Stomach (tissue), 8 donors: ENCODE measurements at regions not wholly inside any gene's neighbourhood (a gene's known extent, or its start where the extent isn't known, plus 50 kb on each side); places are given as distances from the start of the nearest gene placed in this dataset.

ENCODE experiments used
- DNase-seq, 2 donors: peaks; one replicate each; pipeline versions ENCODE4 v3.0.0 to v3.0.0-alpha.2; 2013 to 2019
- H3K27ac ChIP-seq, 5 donors: fragments of 200-600 bp in 4 of 5; sonication (generic) in 4 of 5; one replicate each; pipeline ENCODE4 v1.5.1; 2013 to 2019; ENCODE audit warnings: mild to moderate bottlenecking in 1 of 5, moderate library complexity in 1 of 5
- H3K27me3 ChIP-seq, 3 donors: fragments of 200-600 bp; sonication (generic); one replicate each; pipeline ENCODE4 v1.5.1; 2017 to 2019; ENCODE audit warnings: mixed run types in 1 of 3
- H3K36me3 ChIP-seq, 4 donors: fragments of 200-600 bp; sonication (generic); 1 replicate in 3 of 4; 2 replicates in 1 of 4; pipeline ENCODE4 v1.5.1; 2016 to 2019
- H3K4me1 ChIP-seq, 4 donors: fragments of 200-600 bp; sonication (generic); one replicate each; pipeline ENCODE4 v1.5.1; 2016 to 2019
- H3K4me3 ChIP-seq, 4 donors: fragments of 200-600 bp; sonication (generic) in 3 of 4; one replicate each; pipeline ENCODE4 v1.5.1; 2016 to 2019; ENCODE audit warnings: mild to moderate bottlenecking in 1 of 4
- H3K9me3 ChIP-seq, 4 donors: fragments of 200-600 bp; sonication (generic); one replicate each; pipeline ENCODE4 v1.5.1; 2016 to 2019
- CTCF ChIP-seq, 7 experiments: fragments of 450-650 bp in 4 of 7; fragments of 200-600 bp in 3 of 7; sonication (generic) in 3 of 7; IDR thresholded peaks; one replicate each; pipeline ENCODE4 v1.5.1; 2016 to 2019; ENCODE audit warnings: antibody characterized with exemption in 7 of 7, control low read depth in 2 of 7, mild to moderate bottlenecking in 1 of 7
- EP300 ChIP-seq: sonication (generic); formaldehyde crosslinking; IDR thresholded peaks from one replicate; pipeline ENCODE4 v1.6.1; 2017; ENCODE audit warnings: antibody characterized with exemption
- POLR2A ChIP-seq, 4 donors: fragments of 450-650 bp; IDR thresholded peaks; one replicate each; pipeline ENCODE4 v1.6.1; 2016; ENCODE audit warnings: antibody characterized with exemption in 4 of 4, control low read depth in 2 of 4, mild to moderate bottlenecking in 1 of 4, moderate library complexity in 1 of 4
- POLR2AphosphoS5 ChIP-seq, 3 donors: sonication (generic); formaldehyde crosslinking; IDR thresholded peaks; one replicate each; pipeline ENCODE4 v1.6.1; 2016; ENCODE audit warnings: antibody characterized with exemption in 3 of 3
- WGBS, 5 donors: extraction: QIAGEN DNeasy Blood & Tissue Kit in 3 of 5; methylation state at CpG; one replicate each; pipeline versions ENCODE4 v1.1.5 to v1.1.7; 2013 to 2018; 5-methylcytosine and 5-hydroxymethylcytosine counted together
- intact Hi-C: fragments of 100-400 bp; cut with DNase I; formaldehyde crosslinking; loops from one replicate; pipeline ENCODE4 v1.15.1; 2023; ENCODE audit warnings: low total_unique reads
- donor health status: healthy with polysubstance abuse.
- donor health status: Bipolar disorder and iron deficiency.
- donor health status: healthy.

DNA sequence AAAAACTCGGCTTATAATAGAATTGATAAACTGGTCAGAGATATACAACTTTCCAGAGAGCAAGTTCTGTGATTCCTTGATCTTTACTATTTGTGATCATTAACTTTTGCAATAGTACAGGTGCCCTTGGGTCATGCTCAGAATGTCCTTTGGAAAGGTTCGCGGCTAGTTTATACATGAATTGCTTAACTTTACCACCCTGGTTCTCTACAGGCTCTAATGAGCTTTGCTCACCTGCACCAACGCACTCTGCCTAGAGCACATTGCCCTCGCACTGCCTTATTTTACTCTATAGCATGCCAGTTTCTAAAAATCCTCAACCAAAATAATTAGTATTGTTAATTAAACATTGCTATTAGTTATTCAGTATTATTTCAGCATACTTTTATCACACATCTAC is 931.2 kb upstream of the KCND2 start:
- Histone ChIP-seq H3K9me3 (peaks cover 0 to 8% (median 0%) of the 10 kb centered on the region in 4 donors), H3K27me3 (no peaks in the 10 kb centered on the region), H3K27ac (no peak overlapping the region), H3K4me3 (no peak overlapping the region), H3K4me1 (no peaks in the 10 kb centered on the region), H3K36me3 (no peaks in the 10 kb centered on the region)
- TF ChIP-seq CTCF (IDR thresholded peaks at IDR 0.05) (no peak), POLR2A (IDR thresholded peaks at IDR 0.05) (no peak), EP300 (no peak), POLR2AphosphoS5 (IDR thresholded peaks at IDR 0.05) (no peak)
- intact Hi-C loops = no loop called here
- no peak for DNase-seq
- 84 to 89% (median 87%) methylated on average over 5 of the region's 5 CpGs for WGBS, 5 donors

- Histone ChIP-seq H3K9me3 (peaks cover 0 to 8% (median 0%) of the 10 kb centered on the region in 4 donors), H3K27me3 (no peaks in the 10 kb centered on the region), H3K4me3 (no peak overlapping the region), H3K4me1 (no peaks in the 10 kb centered on the region), H3K36me3 (no peaks in the 10 kb centered on the region), H3K27ac (no peak overlapping the region)
- intact Hi-C loops = no loop called here
- WGBS, 5 donors = 7 to 23% (median 11%) methylated on average over 1 of the region's 1 CpG
- TF ChIP-seq POLR2A (IDR thresholded peaks at IDR 0.05) = no peak
- TF ChIP-seq EP300 = no peak
- no peak for TF ChIP-seq CTCF (IDR thresholded peaks at IDR 0.05)
- no peak for TF ChIP-seq POLR2AphosphoS5 (IDR thresholded peaks at IDR 0.05)
- DNase-seq = no peak
These were observed 929.7 kb upstream of the KCND2 start for GRCh38 chr7:119343289-119343688.

GRCh38 chr7:119344466-119344865 is 928.5 kb upstream of the KCND2 start:
- Histone ChIP-seq H3K27ac (no peak overlapping the region), H3K9me3 (peaks cover 0 to 8% (median 0%) of the 10 kb centered on the region in 4 donors), H3K27me3 (no peaks in the 10 kb centered on the region), H3K4me1 (no peaks in the 10 kb centered on the region), H3K36me3 (no peaks in the 10 kb centered on the region), H3K4me3 (no peak overlapping the region)
- 45 to 62% (median 54%) methylated on average over 2 of the region's 2 CpGs for WGBS, 5 donors
- intact Hi-C loops = no loop called here
- no peak for TF ChIP-seq EP300
- TF ChIP-seq POLR2AphosphoS5 (IDR thresholded peaks at IDR 0.05) = no peak
- TF ChIP-seq CTCF (IDR thresholded peaks at IDR 0.05) = no peak
- TF ChIP-seq POLR2A (IDR thresholded peaks at IDR 0.05) = no peak
- DNase-seq = no peak

- H3K27me3 ChIP-seq = no peaks in the 10 kb centered on the region
- no peaks in the 10 kb centered on the region for H3K36me3 ChIP-seq
- intact Hi-C loops = no loop called here
- H3K27ac ChIP-seq = no peak overlapping the region
- no peak for TF ChIP-seq POLR2AphosphoS5 (IDR thresholded peaks at IDR 0.05)
- no peak for TF ChIP-seq POLR2A (IDR thresholded peaks at IDR 0.05)
- TF ChIP-seq EP300 = no peak
- no peak for TF ChIP-seq CTCF (IDR thresholded peaks at IDR 0.05)
- DNase-seq = no peak
- H3K9me3 ChIP-seq = peaks cover 0 to 13% (median 0%) of the 10 kb centered on the region in 4 donors
- no peaks in the 10 kb centered on the region for H3K4me1 ChIP-seq
- H3K4me3 ChIP-seq = no peak overlapping the region
These were observed 924.5 kb upstream of the KCND2 start for GRCh38 chr7:119348491-119348890.
